ENCODE measurements at regions not wholly inside any gene's neighbourhood (a gene's known extent, or its start where the extent isn't known, plus 50 kb on each side); places are given as distances from the start of the nearest gene placed in this dataset.

GRCh38 chr7:4406288-4407058 is 275.6 kb upstream of the FOXK1 start:
- no peaks in the 10 kb centered on the region for H3K9me3 ChIP-seq (ENCODE audit: control insufficient read depth, insufficient read depth, low read length)
- H3K9ac ChIP-seq (ENCODE audit: low read depth, low read length), result no peak overlapping the region
- no peaks in the 10 kb centered on the region for H3K36me3 ChIP-seq (ENCODE audit: insufficient read depth, low read length)
- no peaks in the 10 kb centered on the region for H3K4me1 ChIP-seq (ENCODE audit: insufficient read depth, low read length)

- Histone ChIP-seq H3K9me3 (ENCODE audit: control insufficient read depth, insufficient read depth, low read length) (no peaks in the 10 kb centered on the region), H3K36me3 (ENCODE audit: insufficient read depth, low read length) (no peaks in the 10 kb centered on the region), H3K9ac (ENCODE audit: low read depth, low read length) (no peak overlapping the region), H3K4me1 (ENCODE audit: insufficient read depth, low read length) (no peaks in the 10 kb centered on the region)
These were observed 272.1 kb upstream of the FOXK1 start for GRCh38 chr7:4409946-4410345.

DNA sequence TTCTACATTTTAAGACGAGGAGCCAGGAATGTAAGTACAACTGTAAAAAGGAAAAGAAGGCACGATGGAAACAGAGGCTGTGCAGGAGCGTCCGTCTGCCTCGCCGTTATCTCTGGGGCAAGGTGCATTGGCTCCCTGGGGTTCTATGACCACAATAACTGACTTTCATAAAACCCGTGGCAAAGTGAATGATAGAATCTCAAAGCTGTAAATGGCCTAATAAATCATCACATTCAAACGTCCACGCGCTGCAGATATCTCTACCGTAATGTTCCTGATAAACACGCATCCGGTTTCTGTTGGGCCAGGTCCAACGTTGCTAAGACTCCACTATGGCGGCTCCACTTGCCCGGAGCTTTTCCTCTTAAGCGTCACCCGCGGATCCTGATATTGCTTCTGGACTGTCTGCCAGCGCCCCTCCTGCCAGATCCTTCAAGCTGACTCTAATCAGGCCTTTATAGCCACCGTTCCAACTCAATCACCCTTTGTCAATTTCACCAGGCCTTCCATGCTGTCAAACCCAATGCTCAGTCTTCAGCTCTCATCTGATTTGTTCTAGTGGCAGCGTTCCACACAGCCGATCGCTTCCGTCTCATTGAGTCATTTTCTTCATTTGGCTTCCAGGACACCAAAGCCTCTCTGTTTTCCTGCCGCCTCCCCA is 265.6 kb upstream of the FOXK1 start:
- Histone ChIP-seq H3K36me3 (ENCODE audit: insufficient read depth, low read length) (no peaks in the 10 kb centered on the region), H3K9me3 (ENCODE audit: control insufficient read depth, insufficient read depth, low read length) (no peaks in the 10 kb centered on the region), H3K9ac (ENCODE audit: low read depth, low read length) (no peak overlapping the region)

DNA sequence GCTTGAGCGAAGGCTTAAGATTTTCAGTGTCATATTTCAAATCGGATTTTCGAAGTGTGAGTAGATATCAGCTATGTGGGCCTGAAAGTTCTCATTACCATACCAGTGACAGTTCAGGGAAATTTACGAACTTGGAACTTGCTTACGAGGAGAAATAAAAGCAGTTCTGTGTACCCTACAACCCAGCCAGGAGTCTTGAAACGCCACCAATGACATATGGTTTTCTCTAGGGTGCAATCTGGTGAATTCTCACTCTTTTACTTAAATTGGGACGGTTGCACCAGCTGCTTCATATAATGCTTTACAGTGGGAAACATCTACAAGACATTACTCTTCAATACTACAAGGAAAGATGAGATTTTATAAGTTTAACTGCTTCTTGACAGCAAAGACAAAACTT is 253.6 kb upstream of the FOXK1 start:
- H3K9me3 ChIP-seq (ENCODE audit: control insufficient read depth, insufficient read depth, low read length), result 0 out of 2 replicates have a peak, but pooled peaks cover 1% of the 10 kb centered on the region
- no peaks in the 10 kb centered on the region for H3K4me1 ChIP-seq (ENCODE audit: insufficient read depth, low read length)
- H3K9ac ChIP-seq (ENCODE audit: low read depth, low read length), result no peak overlapping the region
- H3K36me3 ChIP-seq (ENCODE audit: insufficient read depth, low read length), result no peaks in the 10 kb centered on the region

More for the DNA sequence above, 265.6 kb upstream of the FOXK1 start:
- no peaks in the 10 kb centered on the region for H3K4me1 ChIP-seq (ENCODE audit: insufficient read depth, low read length)

DNA sequence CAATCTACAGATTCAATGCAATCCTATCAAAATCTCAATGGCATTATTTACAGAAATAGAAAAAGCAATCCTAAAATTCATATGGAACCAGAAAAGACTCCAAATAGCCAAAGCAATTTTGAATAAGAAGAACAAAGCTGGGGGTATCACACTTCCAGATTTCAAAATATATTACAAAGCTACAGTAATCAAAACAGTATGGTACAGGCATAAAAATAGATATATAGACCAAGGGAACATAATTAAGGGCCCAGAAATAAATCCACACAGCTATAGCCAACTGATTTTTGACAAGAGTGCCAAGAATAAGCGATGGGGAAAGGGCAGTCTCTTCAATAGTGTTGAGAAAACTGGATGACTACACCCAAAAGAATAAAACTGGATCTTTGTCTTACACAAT is 251.9 kb upstream of the FOXK1 start:
- Histone ChIP-seq H3K9ac (ENCODE audit: low read depth, low read length) (no peak overlapping the region), H3K4me1 (ENCODE audit: insufficient read depth, low read length) (no peaks in the 10 kb centered on the region), H3K36me3 (ENCODE audit: insufficient read depth, low read length) (no peaks in the 10 kb centered on the region), H3K9me3 (ENCODE audit: control insufficient read depth, insufficient read depth, low read length) (no peaks in the 10 kb centered on the region)

DNA sequence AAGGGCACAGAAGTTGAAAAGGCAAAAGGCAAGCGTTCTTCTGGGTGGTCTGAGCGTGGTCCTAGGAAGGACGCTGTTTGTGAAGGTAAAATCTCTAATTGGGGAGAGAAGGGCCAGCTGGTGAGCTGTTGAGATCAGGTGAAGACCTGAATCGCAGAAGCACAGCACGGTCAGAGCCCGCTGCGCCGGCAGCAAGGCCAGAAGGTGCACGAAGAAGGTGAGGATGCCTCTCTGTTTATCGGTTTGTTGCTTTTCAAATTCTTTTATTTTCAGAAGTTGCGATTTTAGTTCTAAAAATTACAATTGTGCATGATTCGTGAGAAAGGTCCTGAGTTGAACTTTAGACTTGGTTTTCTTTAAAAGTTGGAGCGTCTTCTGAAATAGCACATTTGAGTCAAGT is 247.8 kb upstream of the FOXK1 start:
- H3K4me1 ChIP-seq (ENCODE audit: insufficient read depth, low read length), result no peaks in the 10 kb centered on the region
- no peaks in the 10 kb centered on the region for H3K9me3 ChIP-seq (ENCODE audit: control insufficient read depth, insufficient read depth, low read length)
- H3K36me3 ChIP-seq (ENCODE audit: insufficient read depth, low read length), result no peaks in the 10 kb centered on the region
- H3K9ac ChIP-seq (ENCODE audit: low read depth, low read length), result no peak overlapping the region

GRCh38 chr7:4436361-4436895 is 245.7 kb upstream of the FOXK1 start:
- Histone ChIP-seq H3K36me3 (ENCODE audit: insufficient read depth, low read length) (no peaks in the 10 kb centered on the region), H3K9me3 (ENCODE audit: control insufficient read depth, insufficient read depth, low read length) (no peaks in the 10 kb centered on the region), H3K9ac (ENCODE audit: low read depth, low read length) (no peak overlapping the region), H3K4me1 (ENCODE audit: insufficient read depth, low read length) (no peaks in the 10 kb centered on the region)

- Histone ChIP-seq H3K4me1 (ENCODE audit: insufficient read depth, low read length) (no peaks in the 10 kb centered on the region), H3K9me3 (ENCODE audit: control insufficient read depth, insufficient read depth, low read length) (no peaks in the 10 kb centered on the region), H3K36me3 (ENCODE audit: insufficient read depth, low read length) (no peaks in the 10 kb centered on the region), H3K9ac (ENCODE audit: low read depth, low read length) (no peak overlapping the region)
These were observed 245.2 kb upstream of the FOXK1 start for GRCh38 chr7:4436936-4437335.

DNA sequence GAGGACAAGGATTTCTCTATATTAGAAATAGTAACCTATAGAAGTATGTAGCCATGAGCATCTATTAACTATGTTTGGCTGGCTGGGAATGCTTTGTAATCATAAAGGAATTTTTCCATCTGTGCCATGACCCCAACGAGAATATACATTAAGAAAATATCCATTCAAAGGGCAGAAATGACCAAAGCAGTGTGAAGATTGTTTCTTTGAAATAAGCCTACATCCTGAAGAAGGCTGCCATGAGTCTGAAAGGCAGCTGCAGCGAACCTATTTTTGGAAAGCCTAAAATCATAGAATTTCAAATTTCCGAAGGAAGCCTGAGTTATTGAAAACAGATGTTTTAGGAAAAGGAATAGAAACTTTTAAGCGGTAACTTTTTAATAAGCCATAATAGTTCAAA is 244.2 kb upstream of the FOXK1 start:
- no peaks in the 10 kb centered on the region for H3K4me1 ChIP-seq (ENCODE audit: insufficient read depth, low read length)
- H3K9me3 ChIP-seq (ENCODE audit: control insufficient read depth, insufficient read depth, low read length), result no peaks in the 10 kb centered on the region
- H3K9ac ChIP-seq (ENCODE audit: low read depth, low read length), result no peak overlapping the region
- H3K36me3 ChIP-seq (ENCODE audit: insufficient read depth, low read length), result no peaks in the 10 kb centered on the region

- no peak overlapping the region for H3K9ac ChIP-seq (ENCODE audit: low read depth, low read length)
- H3K4me1 ChIP-seq (ENCODE audit: insufficient read depth, low read length), result no peaks in the 10 kb centered on the region
- H3K36me3 ChIP-seq (ENCODE audit: insufficient read depth, low read length), result no peaks in the 10 kb centered on the region
- H3K9me3 ChIP-seq (ENCODE audit: control insufficient read depth, insufficient read depth, low read length), result no peaks in the 10 kb centered on the region
These were observed 243.3 kb upstream of the FOXK1 start for GRCh38 chr7:4438723-4439245.

GRCh38 chr7:4439444-4439843 is 242.7 kb upstream of the FOXK1 start:
- no peaks in the 10 kb centered on the region for H3K36me3 ChIP-seq (ENCODE audit: insufficient read depth, low read length)
- no peak overlapping the region for H3K9ac ChIP-seq (ENCODE audit: low read depth, low read length)
- H3K4me1 ChIP-seq (ENCODE audit: insufficient read depth, low read length), result no peaks in the 10 kb centered on the region
- H3K9me3 ChIP-seq (ENCODE audit: control insufficient read depth, insufficient read depth, low read length), result no peaks in the 10 kb centered on the region

GRCh38 chr7:4444106-4444505 is 238.0 kb upstream of the FOXK1 start:
- H3K4me1 ChIP-seq (ENCODE audit: insufficient read depth, low read length), result no peaks in the 10 kb centered on the region
- no peaks in the 10 kb centered on the region for H3K9me3 ChIP-seq (ENCODE audit: control insufficient read depth, insufficient read depth, low read length)
- H3K9ac ChIP-seq (ENCODE audit: low read depth, low read length), result no peak overlapping the region
- H3K36me3 ChIP-seq (ENCODE audit: insufficient read depth, low read length), result no peaks in the 10 kb centered on the region

DNA sequence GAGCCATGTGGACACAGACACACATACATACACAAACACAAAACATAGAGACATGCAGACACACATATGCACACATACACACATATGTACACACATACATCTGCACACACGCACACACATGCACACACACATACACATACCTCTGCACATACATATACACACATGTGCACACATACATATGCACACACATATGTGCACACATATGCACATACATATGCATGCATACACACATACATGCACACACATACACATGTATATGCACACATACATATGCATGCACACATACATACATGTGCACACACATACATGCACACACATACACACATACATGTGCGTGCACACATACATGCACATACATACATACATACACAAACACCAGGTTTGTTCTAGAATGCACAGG is 236.3 kb upstream of the FOXK1 start:
- H3K9ac ChIP-seq (ENCODE audit: low read depth, low read length), result no peak overlapping the region
- H3K9me3 ChIP-seq (ENCODE audit: control insufficient read depth, insufficient read depth, low read length), result no peaks in the 10 kb centered on the region
- no peaks in the 10 kb centered on the region for H3K4me1 ChIP-seq (ENCODE audit: insufficient read depth, low read length)
- no peaks in the 10 kb centered on the region for H3K36me3 ChIP-seq (ENCODE audit: insufficient read depth, low read length)

DNA sequence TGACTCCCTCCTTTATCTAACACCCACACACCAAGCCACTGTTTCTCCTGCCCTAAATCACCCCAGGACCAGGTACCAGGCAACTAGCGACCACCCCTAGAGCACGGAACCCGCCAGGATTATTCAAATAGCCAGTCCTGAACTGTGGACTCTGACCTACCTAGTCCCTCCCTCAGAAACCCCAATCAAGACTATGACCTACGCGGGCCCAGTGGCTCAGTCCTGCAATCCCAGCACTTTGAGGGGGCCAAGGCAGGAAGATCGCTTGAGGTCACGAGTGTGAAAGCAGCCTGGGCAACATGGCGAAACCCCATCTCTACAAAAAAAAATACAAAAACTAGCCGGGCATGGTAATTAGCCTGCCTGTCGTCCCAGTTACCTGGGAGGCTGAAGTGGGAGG is 232.8 kb upstream of the FOXK1 start:
- no peaks in the 10 kb centered on the region for H3K4me1 ChIP-seq (ENCODE audit: insufficient read depth, low read length)
- no peaks in the 10 kb centered on the region for H3K9me3 ChIP-seq (ENCODE audit: control insufficient read depth, insufficient read depth, low read length)
- H3K36me3 ChIP-seq (ENCODE audit: insufficient read depth, low read length), result no peaks in the 10 kb centered on the region
- H3K9ac ChIP-seq (ENCODE audit: low read depth, low read length), result no peak overlapping the region

DNA sequence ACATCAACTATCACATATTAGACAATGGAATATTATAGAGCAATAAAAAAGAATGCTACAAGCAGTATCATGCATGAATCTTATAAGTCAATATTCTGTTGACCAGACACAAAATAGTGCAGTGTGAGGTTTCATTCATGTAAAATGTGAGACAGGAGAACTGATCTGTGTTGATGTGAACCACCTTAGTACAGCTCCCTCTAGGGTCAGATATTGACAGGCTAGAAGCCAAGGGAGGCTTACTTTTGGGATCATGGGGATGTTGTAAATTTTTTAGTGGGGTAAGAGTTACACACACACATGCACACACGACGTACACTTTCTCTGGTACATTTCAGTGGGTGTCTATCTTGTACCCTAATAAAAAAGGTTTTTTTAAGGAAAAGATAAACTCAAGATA is 231.6 kb upstream of the FOXK1 start:
- Histone ChIP-seq H3K4me1 (ENCODE audit: insufficient read depth, low read length) (no peaks in the 10 kb centered on the region), H3K9ac (ENCODE audit: low read depth, low read length) (no peak overlapping the region), H3K36me3 (ENCODE audit: insufficient read depth, low read length) (no peaks in the 10 kb centered on the region), H3K9me3 (ENCODE audit: control insufficient read depth, insufficient read depth, low read length) (no peaks in the 10 kb centered on the region)

Data from ES-I3 (cell line).